ENCODE measurements at regions not wholly inside any gene's neighbourhood (a gene's known extent, or its start where the extent isn't known, plus 50 kb on each side); places are given as distances from the start of the nearest gene placed in this dataset.

DNA sequence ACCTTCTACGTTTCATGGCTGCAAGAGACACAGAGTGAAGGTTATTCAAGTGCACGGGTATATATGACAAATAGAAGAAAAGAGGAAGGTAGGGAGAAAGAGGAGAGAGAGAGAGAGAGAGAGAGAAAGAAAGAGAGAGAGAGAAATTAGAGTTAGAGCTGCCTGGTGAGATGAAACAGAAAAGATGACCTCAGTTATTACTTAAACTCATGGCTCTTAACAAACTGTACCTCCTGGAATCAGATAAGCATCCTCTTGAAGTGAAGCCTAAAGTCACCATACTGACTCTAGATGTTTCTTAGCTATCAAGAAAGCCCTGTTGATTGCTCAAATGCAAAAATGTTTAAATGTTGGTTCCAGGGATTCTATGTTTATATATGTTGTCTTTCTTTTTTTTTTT, 597.7 kb upstream of the ZP4 start:
- POLR2A ChIA-PET: interaction anchor here (0.7 kb wide), 1 partner anchor 48 kb away, joined by 5 read pairs; no protein-coding TSS in a partner anchor

DNA sequence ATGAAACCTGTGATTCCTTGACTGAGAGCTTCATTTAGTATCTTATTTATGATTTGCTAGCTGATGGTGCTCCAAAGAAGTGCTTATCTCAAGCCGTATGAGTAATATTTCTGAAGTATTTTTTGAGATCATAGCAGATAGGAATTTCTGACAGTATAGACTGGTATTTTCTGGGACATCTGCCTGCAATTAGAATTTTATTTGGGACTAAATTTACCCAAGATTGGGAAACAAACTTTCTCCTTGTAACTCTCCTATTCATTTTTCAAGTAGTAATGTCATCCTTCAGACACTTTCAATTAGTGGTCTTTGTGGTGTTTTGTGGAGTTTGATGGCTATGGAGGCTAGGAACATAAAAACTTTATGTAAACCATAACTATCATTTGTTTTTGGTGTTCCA, 597.2 kb upstream of the ZP4 start:
- ChIA-PET CTCF (no interaction called here), POLR2A (interaction anchor here (0.7 kb wide), 1 partner anchor 49 kb away, joined by 5 read pairs; no protein-coding TSS in a partner anchor)
- Histone ChIP-seq H3K27me3 (ENCODE audit: control insufficient read depth, insufficient read depth, low read length) (no peaks in the 10 kb centered on the region), H3K9me3 (ENCODE audit: control insufficient read depth, insufficient read depth, low read length) (peaks cover 23% of the 10 kb centered on the region), H3K4me3 (ENCODE audit: low read depth, low read length) (no peak overlapping the region), H3K27ac (ENCODE audit: low read depth, low read length) (no peak overlapping the region)
- TF ChIP-seq, protein P1, sequence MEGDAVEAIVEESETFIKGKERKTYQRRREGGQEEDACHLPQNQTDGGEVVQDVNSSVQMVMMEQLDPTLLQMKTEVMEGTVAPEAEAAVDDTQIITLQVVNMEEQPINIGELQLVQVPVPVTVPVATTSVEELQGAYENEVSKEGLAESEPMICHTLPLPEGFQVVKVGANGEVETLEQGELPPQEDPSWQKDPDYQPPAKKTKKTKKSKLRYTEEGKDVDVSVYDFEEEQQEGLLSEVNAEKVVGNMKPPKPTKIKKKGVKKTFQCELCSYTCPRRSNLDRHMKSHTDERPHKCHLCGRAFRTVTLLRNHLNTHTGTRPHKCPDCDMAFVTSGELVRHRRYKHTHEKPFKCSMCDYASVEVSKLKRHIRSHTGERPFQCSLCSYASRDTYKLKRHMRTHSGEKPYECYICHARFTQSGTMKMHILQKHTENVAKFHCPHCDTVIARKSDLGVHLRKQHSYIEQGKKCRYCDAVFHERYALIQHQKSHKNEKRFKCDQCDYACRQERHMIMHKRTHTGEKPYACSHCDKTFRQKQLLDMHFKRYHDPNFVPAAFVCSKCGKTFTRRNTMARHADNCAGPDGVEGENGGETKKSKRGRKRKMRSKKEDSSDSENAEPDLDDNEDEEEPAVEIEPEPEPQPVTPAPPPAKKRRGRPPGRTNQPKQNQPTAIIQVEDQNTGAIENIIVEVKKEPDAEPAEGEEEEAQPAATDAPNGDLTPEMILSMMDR (IDR thresholded peaks at IDR 0.05; ENCODE audit: low read depth, low read length): no peak
- DNase-seq (ENCODE audit: low read depth, low spot score): no peak

More for the DNA sequence above, 597.7 kb upstream of the ZP4 start:
- Histone ChIP-seq H3K9me3 (ENCODE audit: control insufficient read depth, insufficient read depth, low read length) (peaks cover 23% of the 10 kb centered on the region), H3K4me3 (ENCODE audit: low read depth, low read length) (no peak overlapping the region), H3K27me3 (ENCODE audit: control insufficient read depth, insufficient read depth, low read length) (no peaks in the 10 kb centered on the region), H3K27ac (ENCODE audit: low read depth, low read length) (no peak overlapping the region)
- no peak for DNase-seq (ENCODE audit: low read depth, low spot score)
- TF ChIP-seq, protein P1 (IDR thresholded peaks at IDR 0.05; ENCODE audit: low read depth, low read length): no peak
- CTCF ChIA-PET: no interaction called here

DNA sequence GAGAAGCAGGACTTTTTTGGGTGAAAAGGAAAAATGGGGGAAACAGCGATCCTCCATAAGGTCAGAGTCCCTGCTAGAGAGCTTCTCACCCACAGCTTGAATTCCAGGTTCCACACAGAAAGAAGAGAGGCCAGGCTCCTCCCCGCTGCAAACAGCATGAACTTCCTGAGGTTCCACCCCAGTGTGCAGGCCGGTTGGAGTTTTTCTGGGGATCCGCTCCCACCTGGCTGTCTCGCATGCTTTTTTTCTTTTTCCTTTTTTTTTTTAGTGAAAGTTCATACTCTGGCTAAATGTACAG, 595.1 kb upstream of the ZP4 start:
- TF ChIP-seq, protein P1 (IDR thresholded peaks at IDR 0.05; ENCODE audit: low read depth, low read length): no peak
- POLR2A ChIA-PET: no interaction called here
- DNase-seq (ENCODE audit: low read depth, low spot score): no peak
- Histone ChIP-seq H3K4me3 (ENCODE audit: low read depth, low read length) (no peak overlapping the region), H3K9me3 (ENCODE audit: control insufficient read depth, insufficient read depth, low read length) (peaks cover 15% of the 10 kb centered on the region), H3K27me3 (ENCODE audit: control insufficient read depth, insufficient read depth, low read length) (no peaks in the 10 kb centered on the region), H3K27ac (ENCODE audit: low read depth, low read length) (no peak overlapping the region)
- CTCF ChIA-PET: no interaction called here

DNA sequence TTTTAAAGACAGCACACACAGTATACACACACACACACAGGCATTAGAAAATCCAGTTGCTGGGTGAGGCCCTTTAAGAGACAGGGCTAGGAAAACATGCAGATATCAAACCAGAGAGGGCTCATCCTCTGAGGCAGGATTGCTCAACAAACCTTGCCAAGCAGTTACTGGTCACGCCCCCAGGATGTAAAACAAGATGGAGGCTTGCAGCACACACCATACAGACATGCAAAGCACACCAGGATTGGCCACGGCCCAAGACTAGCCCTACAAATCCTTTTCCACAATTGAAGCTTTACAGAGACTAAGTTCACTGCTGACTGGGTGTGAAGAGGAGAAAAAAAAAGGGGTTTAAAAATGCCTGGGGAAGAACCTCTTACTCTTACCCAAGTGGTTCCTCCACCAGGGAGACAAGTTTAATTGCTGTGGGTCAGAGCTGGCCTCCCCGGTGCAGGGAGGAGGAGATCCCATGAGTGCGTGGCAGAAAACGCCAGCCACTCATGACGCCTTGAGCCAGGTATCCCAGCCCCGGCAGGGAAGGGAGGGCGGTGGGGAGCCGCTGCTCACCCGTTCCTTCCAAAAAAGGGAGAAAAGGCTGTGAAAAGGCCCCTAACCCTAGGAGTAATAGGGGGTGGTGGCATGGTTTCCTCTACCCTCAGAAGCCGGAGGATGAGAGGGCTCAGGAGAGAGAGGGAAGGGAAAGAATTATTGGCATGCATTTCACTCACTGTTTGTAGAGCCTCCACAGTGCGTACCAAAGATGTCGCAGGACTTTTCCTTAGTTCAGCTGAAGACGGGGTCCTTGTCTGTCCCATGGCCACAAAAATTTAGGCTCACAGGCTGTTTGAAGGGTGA, 594.6 kb upstream of the ZP4 start:
- POLR2A ChIA-PET: no interaction called here
- peaks cover 15% of the 10 kb centered on the region for H3K9me3 ChIP-seq (ENCODE audit: control insufficient read depth, insufficient read depth, low read length)
- TF ChIP-seq, protein P1 (IDR thresholded peaks at IDR 0.05; ENCODE audit: low read depth, low read length): no peak
- no peak for DNase-seq (ENCODE audit: low read depth, low spot score)
- no peak overlapping the region for H3K27ac ChIP-seq (ENCODE audit: low read depth, low read length)
- H3K27me3 ChIP-seq (ENCODE audit: control insufficient read depth, insufficient read depth, low read length): no peaks in the 10 kb centered on the region
- CTCF ChIA-PET: no interaction called here
- H3K4me3 ChIP-seq (ENCODE audit: low read depth, low read length): no peak overlapping the region

DNA sequence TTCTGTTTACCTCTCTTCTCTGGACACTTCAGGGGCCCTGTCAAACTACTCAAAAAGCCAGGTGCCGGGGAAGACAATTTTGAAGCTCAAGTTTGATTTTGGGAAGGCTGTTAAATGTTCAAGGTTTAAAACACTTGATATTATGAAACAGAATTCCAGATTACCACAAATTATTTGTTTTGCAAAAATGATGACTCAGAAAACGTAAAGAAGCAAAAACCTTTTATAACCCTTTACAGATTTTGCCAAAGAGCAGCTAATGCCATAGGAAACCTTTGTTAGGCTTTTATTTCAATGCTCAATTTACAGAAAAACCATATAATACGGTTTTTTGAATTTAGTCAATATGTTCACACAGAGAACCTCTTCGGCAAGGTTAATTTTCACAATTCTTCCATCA, 593.4 kb upstream of the ZP4 start:
- Histone ChIP-seq H3K9me3 (ENCODE audit: control insufficient read depth, insufficient read depth, low read length) (peaks cover 16% of the 10 kb centered on the region), H3K27me3 (ENCODE audit: control insufficient read depth, insufficient read depth, low read length) (no peaks in the 10 kb centered on the region), H3K27ac (ENCODE audit: low read depth, low read length) (no peak overlapping the region), H3K4me3 (ENCODE audit: low read depth, low read length) (no peak overlapping the region)
- ChIA-PET POLR2A (interaction anchor here (0.8 kb wide), 1 partner anchor 113 kb away, joined by 3 read pairs; no protein-coding TSS in a partner anchor), CTCF (no interaction called here)
- DNase-seq (ENCODE audit: low read depth, low spot score): no peak
- TF ChIP-seq, protein P1 (IDR thresholded peaks at IDR 0.05; ENCODE audit: low read depth, low read length): no peak
